KMS-11 (cell line): ENCODE measurements at regions not wholly inside any gene's neighbourhood (a gene's known extent, or its start where the extent isn't known, plus 50 kb on each side); places are given as distances from the start of the nearest gene placed in this dataset.

Experiments used
- H2AFZ ChIP-seq: fragments of 200-600 bp; sonication (generic); 2 replicates; pipeline ENCODE4 v1.6.1; 2016; ENCODE audit warnings: antibody characterized with exemption, mixed run types, low read depth
- H3K27ac ChIP-seq: fragments of 200-600 bp; sonication (generic); 2 replicates; pipeline ENCODE4 v1.6.1; 2016; ENCODE audit warnings: mild to moderate bottlenecking, mixed run types
- H3K27me3 ChIP-seq: fragments of 200-600 bp; sonication (generic); 2 replicates; pipeline ENCODE4 v1.6.1; 2017; ENCODE audit warnings: mild to moderate bottlenecking, low read depth, mixed run types, moderate library complexity; ENCODE audit not compliant: insufficient read depth
- H3K36me3 ChIP-seq: fragments of 200-600 bp; sonication (generic); 2 replicates; pipeline ENCODE4 v1.6.1; 2017; ENCODE audit warnings: mild to moderate bottlenecking, mixed run types; ENCODE audit not compliant: insufficient read depth
- H3K4me1 ChIP-seq: fragments of 200-600 bp; sonication (generic); 2 replicates; pipeline ENCODE4 v1.6.1; 2016; ENCODE audit warnings: mild to moderate bottlenecking, low read depth, mixed run types; ENCODE audit not compliant: poor library complexity, severe bottlenecking
- H3K4me2 ChIP-seq: fragments of 200-600 bp; sonication (generic); 2 replicates; pipeline ENCODE4 v1.7.0; 2016; ENCODE audit warnings: mild to moderate bottlenecking, mixed run types
- H3K4me3 ChIP-seq: fragments of 200-600 bp; sonication (generic); IDR thresholded peaks from 2 replicates; pipeline ENCODE4 v1.6.1; 2017; ENCODE audit warnings: low read depth, low read length, mixed read lengths; ENCODE audit not compliant: insufficient read depth
- H3K79me2 ChIP-seq: fragments of 200-600 bp; sonication (generic); 2 replicates; pipeline ENCODE4 v1.6.1; 2016; ENCODE audit warnings: low read depth, mixed run types; ENCODE audit not compliant: insufficient read depth
- H3K9ac ChIP-seq: fragments of 200-600 bp; sonication (generic); 2 replicates; pipeline ENCODE4 v1.6.1; 2016; ENCODE audit warnings: mild to moderate bottlenecking, mixed run types
- H4K20me1 ChIP-seq: fragments of 200-600 bp; sonication (generic); 2 replicates; pipeline ENCODE4 v1.6.1; 2016; ENCODE audit warnings: mild to moderate bottlenecking, mixed run types; ENCODE audit not compliant: insufficient read depth
- TF ChIP-seq, protein P1 (sequence below): fragments of 200-600 bp; sonication (generic); conservative IDR thresholded peaks from 2 replicates; pipeline ENCODE4 v1.6.1; 2017; ENCODE audit warnings: low read depth, mild to moderate bottlenecking, antibody characterized with exemption, low read length, moderate library complexity, mixed read lengths

DNA sequence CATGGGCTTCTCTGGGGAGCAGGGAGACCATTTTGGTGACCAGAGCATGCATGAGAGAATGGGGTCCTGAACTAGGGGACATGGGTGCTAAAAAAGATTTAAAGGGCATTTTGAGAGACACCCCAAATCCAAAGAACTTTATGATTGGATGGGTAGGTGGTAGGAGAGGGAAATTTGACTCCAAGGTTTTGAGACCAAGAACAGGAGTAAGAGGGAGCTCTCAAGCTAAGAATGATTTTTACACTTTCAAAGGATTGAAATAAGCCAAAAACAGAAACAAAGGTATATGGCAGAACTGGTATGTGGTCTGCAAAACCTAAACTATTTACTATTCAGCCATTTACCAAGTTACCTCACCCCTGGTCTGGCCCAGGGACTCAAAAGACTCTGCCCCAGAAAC, 318.2 kb upstream of the CLINT1 start:
- Histone ChIP-seq H3K9ac (no peak overlapping the region), H2AFZ (no peak overlapping the region), H3K4me3 (no peak overlapping the region), H3K79me2 (no peaks in the 10 kb centered on the region), H3K36me3 (no peaks in the 10 kb centered on the region), H3K4me1 (no peaks in the 10 kb centered on the region), H3K27ac (no peak overlapping the region), H3K4me2 (no peak overlapping the region), H3K27me3 (no peaks in the 10 kb centered on the region), H4K20me1 (no peaks in the 10 kb centered on the region)
- TF ChIP-seq, protein P1, sequence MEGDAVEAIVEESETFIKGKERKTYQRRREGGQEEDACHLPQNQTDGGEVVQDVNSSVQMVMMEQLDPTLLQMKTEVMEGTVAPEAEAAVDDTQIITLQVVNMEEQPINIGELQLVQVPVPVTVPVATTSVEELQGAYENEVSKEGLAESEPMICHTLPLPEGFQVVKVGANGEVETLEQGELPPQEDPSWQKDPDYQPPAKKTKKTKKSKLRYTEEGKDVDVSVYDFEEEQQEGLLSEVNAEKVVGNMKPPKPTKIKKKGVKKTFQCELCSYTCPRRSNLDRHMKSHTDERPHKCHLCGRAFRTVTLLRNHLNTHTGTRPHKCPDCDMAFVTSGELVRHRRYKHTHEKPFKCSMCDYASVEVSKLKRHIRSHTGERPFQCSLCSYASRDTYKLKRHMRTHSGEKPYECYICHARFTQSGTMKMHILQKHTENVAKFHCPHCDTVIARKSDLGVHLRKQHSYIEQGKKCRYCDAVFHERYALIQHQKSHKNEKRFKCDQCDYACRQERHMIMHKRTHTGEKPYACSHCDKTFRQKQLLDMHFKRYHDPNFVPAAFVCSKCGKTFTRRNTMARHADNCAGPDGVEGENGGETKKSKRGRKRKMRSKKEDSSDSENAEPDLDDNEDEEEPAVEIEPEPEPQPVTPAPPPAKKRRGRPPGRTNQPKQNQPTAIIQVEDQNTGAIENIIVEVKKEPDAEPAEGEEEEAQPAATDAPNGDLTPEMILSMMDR: no peak

GRCh38 chr5:158175934-158176481, 317.1 kb upstream of the CLINT1 start:
- no peaks in the 10 kb centered on the region for H3K79me2 ChIP-seq
- no peak overlapping the region for H3K4me3 ChIP-seq
- no peak overlapping the region for H3K4me2 ChIP-seq
- H3K27ac ChIP-seq: no peak overlapping the region
- no peak overlapping the region for H2AFZ ChIP-seq
- no peaks in the 10 kb centered on the region for H3K27me3 ChIP-seq
- no peaks in the 10 kb centered on the region for H3K36me3 ChIP-seq
- TF ChIP-seq, protein P1: no peak
- no peaks in the 10 kb centered on the region for H3K4me1 ChIP-seq
- no peaks in the 10 kb centered on the region for H4K20me1 ChIP-seq
- H3K9ac ChIP-seq: no peak overlapping the region

DNA sequence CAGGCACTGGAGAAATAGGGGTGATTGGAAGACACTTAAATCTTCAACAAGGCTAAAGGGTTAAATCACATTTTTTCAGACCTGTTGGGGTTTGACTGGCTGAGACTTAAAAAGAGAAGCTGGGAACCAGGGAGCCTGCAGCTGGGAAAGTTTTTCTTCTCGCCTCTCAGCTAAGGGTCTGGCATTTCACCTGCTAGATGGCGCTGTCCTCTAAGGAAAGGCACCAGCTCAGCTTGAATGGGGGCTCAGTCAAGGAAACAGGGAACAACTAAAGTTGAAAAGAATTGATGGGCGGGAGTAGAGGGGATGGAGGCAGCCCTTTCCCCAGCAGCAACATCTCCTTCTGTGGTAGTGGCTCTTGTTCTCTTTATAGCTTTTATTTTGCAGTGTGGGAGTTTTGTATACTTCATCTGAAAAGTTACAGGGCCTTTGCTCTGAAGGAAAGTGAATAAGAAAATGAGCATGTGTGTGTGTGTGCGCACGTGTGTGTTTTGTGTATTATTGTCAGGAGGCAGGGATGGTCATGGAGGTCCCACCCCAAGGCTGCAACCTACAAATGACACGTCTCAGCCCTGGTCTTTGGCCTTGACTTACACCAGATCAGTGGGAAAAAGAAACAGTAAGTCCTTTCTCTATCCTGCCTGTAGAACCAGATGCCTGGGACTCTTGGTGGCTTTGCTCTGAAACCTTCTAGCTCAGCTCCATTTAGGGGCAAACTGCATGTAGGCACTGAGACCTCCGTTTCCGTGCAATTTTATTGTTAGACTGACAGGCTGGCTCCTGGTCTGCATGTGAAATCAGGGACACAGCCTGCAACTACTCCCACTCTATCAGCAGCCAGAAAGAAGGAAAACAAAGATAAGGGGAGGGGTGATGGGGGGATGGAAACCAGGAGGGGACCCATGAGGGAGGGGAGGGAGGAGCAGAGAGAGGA, 316.2 kb upstream of the CLINT1 start:
- H3K9ac ChIP-seq: no peak overlapping the region
- TF ChIP-seq, protein P1: peak; percentile 75
- no peak overlapping the region for H3K4me3 ChIP-seq
- H3K36me3 ChIP-seq: no peaks in the 10 kb centered on the region
- H3K27me3 ChIP-seq: no peaks in the 10 kb centered on the region
- H4K20me1 ChIP-seq: no peaks in the 10 kb centered on the region
- no peaks in the 10 kb centered on the region for H3K79me2 ChIP-seq
- H3K4me1 ChIP-seq: no peaks in the 10 kb centered on the region
- H3K27ac ChIP-seq: no peak overlapping the region
- H2AFZ ChIP-seq: no peak overlapping the region
- H3K4me2 ChIP-seq: no peak overlapping the region

DNA sequence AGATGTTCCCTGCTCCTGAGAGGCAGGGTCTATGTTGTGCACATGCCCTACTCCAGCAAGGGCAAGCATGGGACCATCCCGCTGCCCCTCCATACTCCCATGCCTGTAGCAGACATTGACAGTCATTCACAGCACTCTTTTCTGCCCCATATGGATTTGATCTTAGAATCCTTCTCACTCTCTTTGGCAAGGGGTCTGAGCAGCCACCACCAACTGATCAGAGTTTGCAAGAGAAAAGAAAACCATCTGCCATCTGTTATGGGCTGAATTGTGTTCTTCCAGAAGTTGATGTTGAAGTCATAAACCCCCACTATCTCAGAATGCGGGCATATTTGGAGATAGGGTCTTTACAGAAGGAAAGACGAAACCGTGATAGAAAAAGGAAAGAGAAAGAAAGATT, 315.1 kb upstream of the CLINT1 start:
- Histone ChIP-seq H2AFZ (no peak overlapping the region), H3K27me3 (no peaks in the 10 kb centered on the region), H3K4me3 (no peak overlapping the region), H3K27ac (no peak overlapping the region), H3K9ac (no peak overlapping the region), H3K4me2 (no peak overlapping the region), H3K36me3 (no peaks in the 10 kb centered on the region), H3K79me2 (no peaks in the 10 kb centered on the region), H4K20me1 (no peaks in the 10 kb centered on the region), H3K4me1 (no peaks in the 10 kb centered on the region)
- TF ChIP-seq, protein P1: no peak
